ENCODE measurements at regions not wholly inside any gene's neighbourhood (a gene's known extent, or its start where the extent isn't known, plus 50 kb on each side); places are given as distances from the start of the nearest gene placed in this dataset.

DNA sequence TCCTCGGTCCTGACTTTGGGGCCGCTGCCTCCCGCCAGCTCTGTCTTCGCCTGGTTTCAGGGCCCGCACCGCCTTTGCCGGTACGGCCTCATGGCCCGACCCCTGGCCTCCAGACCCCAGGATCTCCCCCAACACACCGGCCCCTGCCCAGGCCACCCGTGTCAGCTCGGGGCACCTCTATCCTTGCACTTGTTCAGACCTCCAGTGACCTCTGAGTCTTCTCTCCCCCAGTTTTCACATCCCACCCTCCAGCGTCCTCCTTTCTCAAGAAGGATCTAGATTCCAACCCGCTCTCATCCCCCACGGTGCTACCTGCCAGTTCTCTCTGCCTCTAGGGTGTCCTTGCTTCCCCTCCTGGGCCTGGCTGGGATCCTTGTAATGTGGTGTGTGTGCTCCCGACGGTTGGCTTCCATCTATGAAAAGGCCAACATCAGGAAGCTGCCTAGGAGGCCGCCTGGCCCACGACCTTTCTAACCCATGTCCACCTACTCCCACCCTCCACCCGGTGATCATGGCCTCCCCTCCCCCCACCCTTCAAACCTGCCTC, 61.1 kb downstream of the SPATA31C2 start:
- Histone ChIP-seq H3K27me3 (peaks cover 44% of the 10 kb centered on the region), H3K36me3 (no peaks in the 10 kb centered on the region), H3K79me2 (ENCODE audit: low read depth) (no peaks in the 10 kb centered on the region), H3K9me3 (ENCODE audit: low read depth) (no peaks in the 10 kb centered on the region), H2AFZ (replicated peaks) (peak overlapping the region; percentile 94), H3K27ac (no peak overlapping the region), H3K9ac (no peak overlapping the region), H4K20me1 (ENCODE audit: low read depth) (no peaks in the 10 kb centered on the region), H3K4me2 (peak overlapping the region; percentile 91), H3K4me3 (peak overlapping the region; percentile 59), H3F3A (ENCODE audit: low read depth) (peaks cover 8% of the 10 kb centered on the region), H3K4me1 (peaks cover 5% of the 10 kb centered on the region)
- peaks cover 11% of the 10 kb centered on the region for H3K27me3 Mint-ChIP-seq (ENCODE audit: insufficient read depth, low read depth)
- peak overlapping the region; percentile 54 for H3K27ac Mint-ChIP-seq
- H3K9me3 Mint-ChIP-seq = peaks cover 1% of the 10 kb centered on the region
- H3K36me3 Mint-ChIP-seq = no peaks in the 10 kb centered on the region
- no peak for DNase-seq (ENCODE audit: low spot score)
- H3K4me3 Mint-ChIP-seq = peak overlapping the region; percentile 90
- peaks cover 15% of the 10 kb centered on the region for H3K4me1 Mint-ChIP-seq
- TF ChIP-seq, protein P1, sequence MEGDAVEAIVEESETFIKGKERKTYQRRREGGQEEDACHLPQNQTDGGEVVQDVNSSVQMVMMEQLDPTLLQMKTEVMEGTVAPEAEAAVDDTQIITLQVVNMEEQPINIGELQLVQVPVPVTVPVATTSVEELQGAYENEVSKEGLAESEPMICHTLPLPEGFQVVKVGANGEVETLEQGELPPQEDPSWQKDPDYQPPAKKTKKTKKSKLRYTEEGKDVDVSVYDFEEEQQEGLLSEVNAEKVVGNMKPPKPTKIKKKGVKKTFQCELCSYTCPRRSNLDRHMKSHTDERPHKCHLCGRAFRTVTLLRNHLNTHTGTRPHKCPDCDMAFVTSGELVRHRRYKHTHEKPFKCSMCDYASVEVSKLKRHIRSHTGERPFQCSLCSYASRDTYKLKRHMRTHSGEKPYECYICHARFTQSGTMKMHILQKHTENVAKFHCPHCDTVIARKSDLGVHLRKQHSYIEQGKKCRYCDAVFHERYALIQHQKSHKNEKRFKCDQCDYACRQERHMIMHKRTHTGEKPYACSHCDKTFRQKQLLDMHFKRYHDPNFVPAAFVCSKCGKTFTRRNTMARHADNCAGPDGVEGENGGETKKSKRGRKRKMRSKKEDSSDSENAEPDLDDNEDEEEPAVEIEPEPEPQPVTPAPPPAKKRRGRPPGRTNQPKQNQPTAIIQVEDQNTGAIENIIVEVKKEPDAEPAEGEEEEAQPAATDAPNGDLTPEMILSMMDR (IDR thresholded peaks at IDR 0.05) = no peak
- TF ChIP-seq EZH2 (IDR thresholded peaks at IDR 0.05) (no peak), EZH2phosphoT487 (IDR thresholded peaks at IDR 0.05) (no peak)

DNA sequence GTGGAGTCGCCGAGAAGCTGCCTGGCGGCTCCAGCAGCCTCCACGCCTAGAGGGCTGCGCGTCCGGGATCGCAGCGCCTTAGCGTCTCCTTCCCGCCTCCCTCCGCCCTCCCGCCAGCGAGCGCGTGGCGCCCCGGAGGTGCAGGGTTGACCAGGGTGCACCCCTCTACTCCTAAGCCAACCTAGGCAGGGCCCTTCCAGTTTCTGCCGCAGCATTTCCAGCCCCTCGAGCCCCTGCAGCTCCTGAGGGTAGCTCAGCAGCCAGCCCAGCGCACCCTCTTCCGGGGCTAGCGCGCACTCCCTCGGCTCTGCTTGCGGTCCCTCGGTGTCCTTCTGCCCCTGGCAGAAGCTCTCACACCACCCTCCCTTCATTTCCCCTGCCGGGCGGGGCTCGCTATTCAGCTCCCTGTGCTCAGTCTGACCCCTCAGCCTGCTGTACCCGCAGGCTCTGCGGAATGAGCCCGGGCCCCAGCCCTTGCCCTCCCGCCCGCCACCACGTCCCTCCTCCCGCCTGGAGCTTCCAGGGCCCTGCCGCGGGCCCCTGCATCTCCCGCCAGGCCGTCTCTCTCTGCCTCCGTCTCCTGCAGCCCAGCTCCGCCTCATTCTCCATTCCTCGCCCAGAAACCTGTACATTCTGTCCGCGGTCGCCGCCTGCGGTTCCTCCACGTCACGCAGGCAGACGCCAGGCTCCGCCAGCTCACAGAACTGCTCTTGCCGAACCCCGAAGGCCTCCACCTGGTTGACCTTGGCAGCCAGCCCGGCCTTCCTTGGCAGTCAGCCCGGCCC, 61.8 kb downstream of the SPATA31C2 start:
- Histone ChIP-seq H3K36me3 (no peaks in the 10 kb centered on the region), H3K79me2 (ENCODE audit: low read depth) (no peaks in the 10 kb centered on the region), H3K9me3 (ENCODE audit: low read depth) (no peaks in the 10 kb centered on the region), H3K27ac (no peak overlapping the region), H4K20me1 (ENCODE audit: low read depth) (no peaks in the 10 kb centered on the region), H3F3A (ENCODE audit: low read depth) (peaks cover 8% of the 10 kb centered on the region), H3K9ac (no peak overlapping the region), H3K4me1 (peaks cover 5% of the 10 kb centered on the region), H3K27me3 (peaks cover 44% of the 10 kb centered on the region), H2AFZ (replicated peaks) (peak overlapping the region; percentile 94), H3K4me3 (peak overlapping the region; percentile 59), H3K4me2 (peak overlapping the region; percentile 91)
- peak; percentile 29 for TF ChIP-seq EZH2phosphoT487 (IDR thresholded peaks at IDR 0.05)
- no peak for TF ChIP-seq EZH2 (IDR thresholded peaks at IDR 0.05)
- TF ChIP-seq, protein P1 (IDR thresholded peaks at IDR 0.05) = peak; percentile 33
- peak overlapping the region; percentile 88 for H3K27ac Mint-ChIP-seq
- no peaks in the 10 kb centered on the region for H3K36me3 Mint-ChIP-seq
- H3K9me3 Mint-ChIP-seq = peaks cover 1% of the 10 kb centered on the region
- peak; percentile 83 for DNase-seq (ENCODE audit: low spot score)
- peaks cover 15% of the 10 kb centered on the region for H3K4me1 Mint-ChIP-seq
- peaks cover 11% of the 10 kb centered on the region for H3K27me3 Mint-ChIP-seq (ENCODE audit: insufficient read depth, low read depth)
- H3K4me3 Mint-ChIP-seq = peak overlapping the region; percentile 90

DNA sequence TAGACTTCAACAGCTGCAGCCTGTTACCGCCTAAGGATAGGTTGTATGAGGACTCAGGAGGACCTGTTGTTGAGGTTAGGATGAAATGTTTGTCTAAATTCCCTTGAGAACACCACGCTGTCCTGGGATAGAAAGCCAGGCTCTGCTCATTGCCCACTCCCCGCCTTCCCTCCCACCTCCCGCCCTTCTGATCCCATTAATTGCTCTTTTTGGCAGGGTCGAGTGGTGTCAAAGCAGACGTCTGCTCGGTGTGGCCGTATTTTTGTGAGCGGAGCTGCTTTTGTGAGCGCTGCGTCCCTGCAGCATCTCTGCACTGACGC, 62.3 kb downstream of the SPATA31C2 start:
- no peaks in the 10 kb centered on the region for H3K36me3 ChIP-seq
- H3K79me2 ChIP-seq (ENCODE audit: low read depth) = no peaks in the 10 kb centered on the region
- H3K4me3 ChIP-seq = peak overlapping the region; percentile 59
- H3K4me3 Mint-ChIP-seq = peak overlapping the region; percentile 90
- H3K4me1 Mint-ChIP-seq = peaks cover 15% of the 10 kb centered on the region
- H3K4me2 ChIP-seq = peak overlapping the region; percentile 91
- DNase-seq (ENCODE audit: low spot score) = no peak
- H2AFZ ChIP-seq (replicated peaks) = peak overlapping the region; percentile 94
- H4K20me1 ChIP-seq (ENCODE audit: low read depth) = no peaks in the 10 kb centered on the region
- peaks cover 11% of the 10 kb centered on the region for H3K27me3 Mint-ChIP-seq (ENCODE audit: insufficient read depth, low read depth)
- no peaks in the 10 kb centered on the region for H3K9me3 ChIP-seq (ENCODE audit: low read depth)
- no peak overlapping the region for H3K9ac ChIP-seq
- H3F3A ChIP-seq (ENCODE audit: low read depth) = peaks cover 8% of the 10 kb centered on the region
- H3K4me1 ChIP-seq = peaks cover 5% of the 10 kb centered on the region
- no peak overlapping the region for H3K27ac ChIP-seq
- H3K27ac Mint-ChIP-seq = peak overlapping the region; percentile 33
- H3K36me3 Mint-ChIP-seq = no peaks in the 10 kb centered on the region
- peaks cover 1% of the 10 kb centered on the region for H3K9me3 Mint-ChIP-seq
- H3K27me3 ChIP-seq = peaks cover 44% of the 10 kb centered on the region
- TF ChIP-seq EZH2 (IDR thresholded peaks at IDR 0.05) = no peak
- TF ChIP-seq, protein P1 (IDR thresholded peaks at IDR 0.05) = no peak
